Cardiac muscle cell (in vitro differentiated cells and primary cell): ENCODE measurements at regions not wholly inside any gene's neighbourhood (a gene's known extent, or its start where the extent isn't known, plus 50 kb on each side); places are given as distances from the start of the nearest gene placed in this dataset.

ENCODE experiments used
- DNase-seq, 2 donors: peaks; one replicate each; pipeline versions ENCODE4 v3.0.0 to v3.0.0-alpha.2; 2010 to 2017; ENCODE audit warnings: low read depth in 1 of 2, low spot score in 1 of 2
- H3K27ac ChIP-seq: fragments of 200-600 bp; sonication (generic); 2 replicates; pipeline ENCODE4 v1.5.1; 2016
- H3K27me3 ChIP-seq: fragments of 200-600 bp; sonication (generic); 2 replicates; pipeline ENCODE4 v1.6.0; 2016; ENCODE audit warnings: control low read depth
- H3K36me3 ChIP-seq: fragments of 200-600 bp; sonication (generic); 2 replicates; pipeline ENCODE4 v1.5.1; 2016; ENCODE audit warnings: control low read depth
- H3K4me1 ChIP-seq: fragments of 200-600 bp; sonication (generic); 2 replicates; pipeline ENCODE4 v1.8.1; 2017; ENCODE audit warnings: low read depth, mild to moderate bottlenecking, mixed run types
- H3K4me3 ChIP-seq: fragments of 200-600 bp; sonication (generic); 2 replicates; pipeline ENCODE4 v1.5.1; 2016; ENCODE audit warnings: mild to moderate bottlenecking
- H3K9me3 ChIP-seq: fragments of 200-600 bp; sonication (generic); 2 replicates; pipeline ENCODE4 v1.5.1; 2017; ENCODE audit warnings: low read depth, mild to moderate bottlenecking, control low read depth
- CTCF ChIP-seq: IDR thresholded peaks from 2 replicates; pipeline ENCODE4 v1.5.1; 2012; ENCODE audit warnings: low read depth, mild to moderate bottlenecking, low read length

- DNase-seq: no peak
- Histone ChIP-seq H3K4me1 (no peaks in the 10 kb centered on the region), H3K9me3 (no peaks in the 10 kb centered on the region), H3K27ac (no peak overlapping the region), H3K4me3 (no peak overlapping the region), H3K36me3 (no peaks in the 10 kb centered on the region), H3K27me3 (no peaks in the 10 kb centered on the region)
- no peak for TF ChIP-seq CTCF
These were observed 390.0 kb downstream of the STK39 start for GRCh38 chr2:167857416-167857815.

DNA sequence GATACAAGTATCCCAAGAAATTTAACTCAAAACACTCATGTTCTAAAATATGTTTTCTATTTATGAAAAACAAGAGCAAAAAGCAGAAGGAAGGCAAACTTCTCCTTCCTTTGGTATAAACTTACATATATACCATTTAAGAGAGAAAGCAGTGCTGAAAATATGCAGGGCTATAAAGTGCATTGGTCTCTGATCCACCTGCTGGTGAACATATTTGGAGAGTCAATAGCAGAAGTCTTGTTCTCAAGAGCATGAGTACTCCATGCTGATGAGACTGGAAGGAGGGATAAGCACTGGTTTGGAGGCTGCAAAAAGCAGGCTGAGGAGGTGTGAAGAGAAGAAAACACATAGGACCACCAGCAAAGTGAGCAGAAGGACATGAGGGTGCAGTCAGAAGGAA lies 391.2 kb downstream of the STK39 start:
- H3K4me3 ChIP-seq: no peak overlapping the region
- H3K9me3 ChIP-seq: no peaks in the 10 kb centered on the region
- DNase-seq: no peak
- H3K36me3 ChIP-seq: no peaks in the 10 kb centered on the region
- no peaks in the 10 kb centered on the region for H3K27me3 ChIP-seq
- no peak for TF ChIP-seq CTCF
- H3K4me1 ChIP-seq: no peaks in the 10 kb centered on the region
- no peak overlapping the region for H3K27ac ChIP-seq

DNA sequence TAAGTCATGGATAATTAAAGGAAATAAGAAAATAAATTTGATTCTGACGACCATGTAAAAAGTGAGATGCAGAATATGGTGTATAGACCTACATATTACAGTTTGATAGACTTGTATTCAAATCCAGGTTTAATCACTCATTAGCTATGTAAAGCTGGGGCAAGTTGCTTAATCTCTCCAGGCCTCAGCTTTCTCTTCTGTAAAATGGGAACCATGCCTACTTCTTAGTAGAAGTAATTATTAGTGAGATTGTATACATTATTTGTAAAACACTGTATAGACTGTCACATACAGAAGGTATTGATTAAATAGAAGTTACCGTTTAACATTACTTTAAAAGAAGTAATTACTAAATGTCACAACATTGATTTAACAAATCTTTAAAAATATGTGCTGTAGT lies 392.2 kb downstream of the STK39 start:
- no peaks in the 10 kb centered on the region for H3K9me3 ChIP-seq
- H3K27ac ChIP-seq: no peak overlapping the region
- H3K36me3 ChIP-seq: no peaks in the 10 kb centered on the region
- no peak for TF ChIP-seq CTCF
- no peaks in the 10 kb centered on the region for H3K4me1 ChIP-seq
- no peak for DNase-seq
- no peaks in the 10 kb centered on the region for H3K27me3 ChIP-seq
- no peak overlapping the region for H3K4me3 ChIP-seq

DNA sequence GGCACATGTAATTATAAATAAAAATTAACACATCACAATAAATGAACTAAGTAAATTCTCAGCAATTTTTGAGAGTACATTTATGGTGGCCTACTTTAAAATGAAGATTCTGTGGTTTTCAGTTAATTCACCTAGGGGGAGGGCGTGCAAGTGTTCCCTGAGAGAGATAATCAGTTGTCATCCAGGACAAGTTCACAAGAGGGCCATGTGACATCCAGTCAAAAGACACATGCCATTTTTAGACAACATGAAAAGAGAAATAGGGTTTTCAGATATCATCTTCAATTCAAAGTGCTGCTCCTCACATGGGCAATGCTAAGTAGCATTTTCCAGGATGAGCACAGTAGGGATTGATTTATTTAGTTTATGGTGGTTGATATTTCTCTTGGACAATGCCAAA lies 393.7 kb downstream of the STK39 start:
- TF ChIP-seq CTCF: no peak

GRCh38 chr2:167851876-167852275 lies 395.5 kb downstream of the STK39 start:
- no peak overlapping the region for H3K27ac ChIP-seq
- H3K4me1 ChIP-seq: no peaks in the 10 kb centered on the region
- H3K27me3 ChIP-seq: no peaks in the 10 kb centered on the region
- TF ChIP-seq CTCF: no peak
- DNase-seq: no peak
- no peak overlapping the region for H3K4me3 ChIP-seq
- no peaks in the 10 kb centered on the region for H3K9me3 ChIP-seq
- H3K36me3 ChIP-seq: no peaks in the 10 kb centered on the region

More for the DNA sequence above, 393.7 kb downstream of the STK39 start:
- Histone ChIP-seq H3K4me1 (no peaks in the 10 kb centered on the region), H3K4me3 (no peak overlapping the region), H3K27ac (no peak overlapping the region), H3K36me3 (no peaks in the 10 kb centered on the region), H3K27me3 (no peaks in the 10 kb centered on the region), H3K9me3 (no peaks in the 10 kb centered on the region)
- DNase-seq: no peak

- Histone ChIP-seq H3K27ac (no peak overlapping the region), H3K4me3 (no peak overlapping the region), H3K36me3 (no peaks in the 10 kb centered on the region), H3K27me3 (no peaks in the 10 kb centered on the region), H3K9me3 (no peaks in the 10 kb centered on the region), H3K4me1 (no peaks in the 10 kb centered on the region)
- no peak for TF ChIP-seq CTCF
- no peak for DNase-seq
These were observed 396.0 kb downstream of the STK39 start for GRCh38 chr2:167851323-167851860.
